Retinal pigment epithelial cell (primary cell): ENCODE measurements at regions not wholly inside any gene's neighbourhood (a gene's known extent, or its start where the extent isn't known, plus 50 kb on each side); places are given as distances from the start of the nearest gene placed in this dataset.

Experiments used
- DNase-seq: peaks from one replicate; pipeline ENCODE4 v3.0.0-alpha.2; 2010; ENCODE audit warnings: low read depth
- H3K4me3 ChIP-seq: 2 replicates; pipeline ENCODE4 v1.5.1; 2011; ENCODE audit warnings: mild to moderate bottlenecking, low read length, control low read depth, moderate library complexity
- TF ChIP-seq, protein P1 (sequence below): conservative IDR thresholded peaks from 2 replicates; pipeline ENCODE4 v1.5.1; 2011; ENCODE audit warnings: low read depth, low read length, control low read depth, inconsistent platforms

DNA sequence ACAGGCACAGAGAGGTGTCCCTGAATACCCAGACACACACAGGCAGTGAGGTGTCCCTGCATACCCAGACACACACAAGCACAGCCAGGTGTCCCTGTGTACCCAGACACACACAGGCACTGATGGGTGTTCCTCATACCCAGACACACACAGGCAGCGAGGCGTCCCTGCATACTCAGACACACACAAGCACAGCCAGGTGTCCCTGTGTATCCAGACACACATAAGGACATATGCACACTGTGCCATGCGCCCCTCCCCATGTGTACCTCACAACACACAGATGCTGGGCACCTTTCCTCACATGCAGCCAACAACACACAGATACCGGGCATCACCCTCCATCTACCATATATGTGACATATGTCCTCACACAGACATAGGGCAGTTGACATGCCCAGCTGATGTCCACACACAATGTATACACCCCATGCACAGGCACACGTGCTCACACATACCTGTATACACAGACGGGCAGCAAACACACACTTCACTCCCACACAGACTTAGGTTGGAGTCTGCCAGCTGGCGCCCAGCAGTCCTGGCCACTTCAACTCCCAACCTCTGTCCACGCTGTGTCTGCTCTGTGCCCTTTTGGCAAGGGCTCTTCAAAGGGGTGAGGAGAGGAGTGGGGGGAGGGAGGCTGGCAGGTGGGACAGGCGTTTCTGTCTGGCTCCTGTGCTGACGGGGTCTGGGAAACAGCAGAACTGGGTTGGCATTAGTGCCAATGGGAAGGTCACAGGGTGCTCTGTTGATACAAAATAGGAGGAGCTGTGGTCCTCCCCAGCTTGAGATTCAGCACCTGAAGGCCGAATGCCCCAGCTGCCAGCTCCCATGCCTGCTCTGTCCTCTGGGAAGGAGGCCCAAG lies 69.4 kb upstream of the ALX4 start:
- TF ChIP-seq, protein P1, sequence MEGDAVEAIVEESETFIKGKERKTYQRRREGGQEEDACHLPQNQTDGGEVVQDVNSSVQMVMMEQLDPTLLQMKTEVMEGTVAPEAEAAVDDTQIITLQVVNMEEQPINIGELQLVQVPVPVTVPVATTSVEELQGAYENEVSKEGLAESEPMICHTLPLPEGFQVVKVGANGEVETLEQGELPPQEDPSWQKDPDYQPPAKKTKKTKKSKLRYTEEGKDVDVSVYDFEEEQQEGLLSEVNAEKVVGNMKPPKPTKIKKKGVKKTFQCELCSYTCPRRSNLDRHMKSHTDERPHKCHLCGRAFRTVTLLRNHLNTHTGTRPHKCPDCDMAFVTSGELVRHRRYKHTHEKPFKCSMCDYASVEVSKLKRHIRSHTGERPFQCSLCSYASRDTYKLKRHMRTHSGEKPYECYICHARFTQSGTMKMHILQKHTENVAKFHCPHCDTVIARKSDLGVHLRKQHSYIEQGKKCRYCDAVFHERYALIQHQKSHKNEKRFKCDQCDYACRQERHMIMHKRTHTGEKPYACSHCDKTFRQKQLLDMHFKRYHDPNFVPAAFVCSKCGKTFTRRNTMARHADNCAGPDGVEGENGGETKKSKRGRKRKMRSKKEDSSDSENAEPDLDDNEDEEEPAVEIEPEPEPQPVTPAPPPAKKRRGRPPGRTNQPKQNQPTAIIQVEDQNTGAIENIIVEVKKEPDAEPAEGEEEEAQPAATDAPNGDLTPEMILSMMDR = no peak
- DNase-seq = no peak
- no peak overlapping the region for H3K4me3 ChIP-seq

GRCh38 chr11:44380009-44380313 lies 70.0 kb upstream of the ALX4 start:
- DNase-seq = no peak
- H3K4me3 ChIP-seq = no peak overlapping the region
- TF ChIP-seq, protein P1 = no peak

DNA sequence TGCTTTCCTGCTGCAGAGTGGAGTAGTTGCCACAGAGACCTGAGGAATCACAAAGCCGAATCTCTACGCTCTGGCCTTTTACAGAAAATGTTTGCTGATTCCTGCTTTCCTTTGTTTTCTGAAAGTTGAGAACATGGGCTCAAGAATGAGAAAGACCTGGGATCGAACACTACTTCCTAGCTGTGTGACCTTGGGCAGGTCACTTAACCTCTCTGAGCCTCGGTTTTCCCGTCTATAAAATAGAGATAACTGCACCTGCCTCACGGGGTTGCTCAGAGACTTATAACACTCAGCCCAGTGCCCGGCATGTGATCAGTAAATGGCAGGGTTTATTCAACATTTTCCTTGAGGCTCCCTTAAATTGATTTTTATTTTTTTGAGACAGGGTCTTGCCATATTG lies 70.9 kb upstream of the ALX4 start:
- TF ChIP-seq, protein P1 = no peak
- no peak for DNase-seq
- H3K4me3 ChIP-seq = no peak overlapping the region

- no peak overlapping the region for H3K4me3 ChIP-seq
- DNase-seq = no peak
- TF ChIP-seq, protein P1 = no peak
These were observed 71.3 kb upstream of the ALX4 start for GRCh38 chr11:44381261-44381660.

- no peak overlapping the region for H3K4me3 ChIP-seq
- TF ChIP-seq, protein P1 = no peak
- no peak for DNase-seq
These were observed 72.2 kb upstream of the ALX4 start for GRCh38 chr11:44382118-44382517.

DNA sequence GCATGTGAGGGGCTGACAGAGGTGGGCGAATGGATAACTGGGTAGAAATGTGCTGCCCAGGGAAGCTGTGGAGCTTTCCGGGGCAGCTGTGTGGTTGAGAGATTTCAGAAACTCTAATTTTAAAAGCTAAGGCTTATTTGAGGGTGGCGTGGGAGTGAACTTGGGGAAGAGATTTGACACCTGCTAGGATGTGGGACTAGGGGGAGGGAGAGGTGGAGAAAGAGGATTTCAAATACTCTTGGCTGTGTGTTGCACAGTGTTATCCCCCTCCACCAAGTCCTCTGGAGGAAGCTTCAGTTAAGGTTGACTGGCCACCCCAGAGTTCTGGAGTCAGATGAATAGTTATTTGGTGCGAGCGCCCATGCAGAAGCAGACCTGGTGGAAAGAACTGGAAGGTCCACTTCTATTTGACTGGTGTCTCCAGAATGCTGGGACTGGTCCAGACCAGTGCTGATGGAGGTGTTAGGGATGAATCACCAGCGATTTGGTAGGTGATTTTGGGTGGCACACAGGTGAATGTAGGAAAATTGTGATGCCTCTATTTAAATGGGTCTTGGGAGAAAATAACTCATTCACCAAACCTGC lies 72.8 kb upstream of the ALX4 start:
- DNase-seq = no peak
- no peak overlapping the region for H3K4me3 ChIP-seq
- TF ChIP-seq, protein P1 = no peak

DNA sequence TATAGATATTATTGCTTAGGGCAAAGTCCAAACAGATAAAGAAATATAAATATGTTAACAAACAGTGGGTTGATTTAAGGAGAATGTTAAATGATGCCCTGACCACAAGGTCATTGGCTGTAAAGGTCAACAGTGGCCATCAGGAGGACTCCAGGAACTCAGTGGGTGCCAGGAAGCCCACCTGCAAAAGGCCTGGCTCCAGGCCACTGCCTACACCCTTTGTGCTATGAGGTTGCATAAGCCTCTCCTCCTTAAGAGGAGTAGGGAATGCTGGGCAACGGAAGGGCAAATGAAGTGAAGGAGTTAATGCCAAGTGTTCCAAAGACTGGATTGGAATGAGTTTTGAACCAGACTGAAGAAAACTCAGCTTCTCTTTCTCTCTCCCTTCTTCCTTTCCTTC lies 73.3 kb upstream of the ALX4 start:
- no peak for DNase-seq
- TF ChIP-seq, protein P1 = no peak
- H3K4me3 ChIP-seq = no peak overlapping the region
